H1 (cell line): ENCODE measurements at regions not wholly inside any gene's neighbourhood (a gene's known extent, or its start where the extent isn't known, plus 50 kb on each side); places are given as distances from the start of the nearest gene placed in this dataset.

ENCODE experiments used
- CTCF ChIA-PET: fragments of 300-600 bp; sonication (Branson Sonifier 250); formaldehyde crosslinking; loops from one replicate; lab custom pipeline; 2021; ENCODE audit not compliant: partially characterized antibody; lab: Charles Lee
- POLR2A ChIA-PET: fragments of 300-600 bp; sonication (Branson Sonifier 250); formaldehyde crosslinking; loops from one replicate; lab custom pipeline; 2021; ENCODE audit warnings: inconsistent platforms; ENCODE audit not compliant: partially characterized antibody; lab: Charles Lee
- DNase-seq, 2 experiments: peaks; one replicate each; pipeline versions ENCODE4 v3.0.0 to v3.0.0-alpha.2; 2010 to 2022; ENCODE audit warnings: low spot score in 2 of 2, low read depth in 1 of 2, mixed read lengths in 1 of 2
- FAIRE-seq: peaks from 2 replicates; lab custom pipeline; 2011; peaks lifted over from hg19 to GRCh38; lab: Jason Lieb, UNC
- H2AFZ ChIP-seq: 2 replicates; pipeline ENCODE4 v1.8.1; 2012; ENCODE audit warnings: low read length, inconsistent platforms
- H2AK5ac ChIP-seq: 2 replicates; pipeline ENCODE4 v1.6.1; 2013; ENCODE audit warnings: low read depth, low read length
- H2BK120ac ChIP-seq: replicated peaks from 2 replicates; pipeline ENCODE3; 2013; ENCODE audit warnings: low read depth, low read length, inconsistent platforms
- H2BK12ac ChIP-seq: 2 replicates; pipeline ENCODE4 v1.6.1; 2013; ENCODE audit warnings: low read depth, low read length
- H2BK15ac ChIP-seq: 2 replicates; pipeline ENCODE4 v1.6.1; 2013; ENCODE audit warnings: low read length
- H2BK20ac ChIP-seq: 2 replicates; pipeline ENCODE4 v1.6.1; 2013; ENCODE audit warnings: low read length
- H2BK5ac ChIP-seq: 2 replicates; pipeline ENCODE4 v1.6.1; 2013; ENCODE audit warnings: low read depth, low read length
- H3K14ac ChIP-seq: 2 replicates; pipeline ENCODE4 v1.6.1; 2013; ENCODE audit warnings: inconsistent platforms; ENCODE audit not compliant: insufficient read length
- H3K18ac ChIP-seq: 2 replicates; pipeline ENCODE4 v1.6.1; 2013; ENCODE audit warnings: low read length; ENCODE audit errors: extremely low read depth
- H3K23ac ChIP-seq: 2 replicates; pipeline ENCODE4 v1.6.1; 2013; ENCODE audit warnings: inconsistent platforms; ENCODE audit not compliant: insufficient read length
- H3K23me2 ChIP-seq: 2 replicates; pipeline ENCODE4 v1.6.1; 2013; ENCODE audit warnings: low read depth, low read length
- H3K27ac ChIP-seq: 2 replicates; pipeline ENCODE4 v1.6.1; 2011; ENCODE audit warnings: low read depth, low read length, inconsistent platforms
- H3K27me3 ChIP-seq, 4 experiments: replicated peaks in 1 of 4; 1 replicate in 1 of 4; 2 replicates in 3 of 4; pipeline versions ENCODE4 v1.6.1 to v1.8.1; 2011 to 2013; ENCODE audit warnings: low read length in 3 of 4, mild to moderate bottlenecking in 3 of 4, inconsistent platforms in 2 of 4, mixed read lengths in 2 of 4, moderate library complexity in 1 of 4; ENCODE audit not compliant: control insufficient read depth in 3 of 4, insufficient read depth in 3 of 4; ENCODE audit errors: extremely low read depth in 1 of 4
- H3K36me3 ChIP-seq, 4 experiments: 2 replicates each; pipeline versions ENCODE4 v1.6.1 to v1.8.1; 2011 to 2013; ENCODE audit warnings: mild to moderate bottlenecking in 4 of 4, low read length in 3 of 4, moderate library complexity in 2 of 4, control low read depth in 1 of 4, inconsistent platforms in 1 of 4; ENCODE audit not compliant: insufficient read depth in 4 of 4, control insufficient read depth in 2 of 4
- H3K4ac ChIP-seq: replicated peaks from 2 replicates; pipeline ENCODE3; 2013; ENCODE audit warnings: low read length, low read depth, mixed read lengths, inconsistent platforms; ENCODE audit not compliant: insufficient read length
- H3K4me1 ChIP-seq, 4 experiments: replicated peaks in 1 of 4; 1 replicate in 1 of 4; 2 replicates in 3 of 4; pipeline versions ENCODE4 v1.6.1 to v1.8.1; 2011 to 2013; ENCODE audit warnings: low read length in 3 of 4, inconsistent platforms in 2 of 4, mixed read lengths in 1 of 4; ENCODE audit not compliant: insufficient read depth in 4 of 4, control insufficient read depth in 3 of 4
- H3K4me2 ChIP-seq, 2 experiments: 2 replicates each; pipeline versions ENCODE4 v1.6.1 to v1.8.1; 2011 to 2013; ENCODE audit warnings: low read depth in 2 of 2, low read length in 2 of 2, control low read depth in 1 of 2, inconsistent platforms in 1 of 2, mild to moderate bottlenecking in 1 of 2; ENCODE audit not compliant: insufficient read depth in 1 of 2
- H3K4me3 ChIP-seq, 4 experiments: fragments of 200-600, 300-600 bp in 1 of 4; sonication (generic), shearing (Covaris generic), sonication (Bioruptor Twin) in 1 of 4; 2 replicates each; pipeline versions ENCODE4 v1.5.1 to v1.8.1; 2011 to 2016; ENCODE audit warnings: low read length in 4 of 4, low read depth in 3 of 4, control low read depth in 2 of 4, inconsistent platforms in 2 of 4, mild to moderate bottlenecking in 2 of 4, mixed read lengths in 1 of 4, moderate library complexity in 1 of 4; ENCODE audit not compliant: insufficient read depth in 2 of 4; ENCODE audit errors: extremely low read depth in 1 of 4
- H3K56ac ChIP-seq: replicated peaks from 2 replicates; pipeline ENCODE3; 2013; ENCODE audit warnings: low read depth, mild to moderate bottlenecking, mixed read lengths, low read length, inconsistent platforms; ENCODE audit not compliant: insufficient read length
- H3K79me1 ChIP-seq: 2 replicates; pipeline ENCODE4 v1.6.1; 2013; ENCODE audit warnings: low read depth, low read length, control low read depth
- H3K79me2 ChIP-seq, 2 experiments: 2 replicates each; pipeline versions ENCODE4 v1.6.1 to v1.8.1; 2012 to 2013; ENCODE audit warnings: low read length in 2 of 2, mild to moderate bottlenecking in 2 of 2, inconsistent platforms in 1 of 2; ENCODE audit not compliant: insufficient read depth in 2 of 2, control insufficient read depth in 1 of 2
- H3K9ac ChIP-seq, 4 experiments: replicated peaks in 1 of 4; 1 replicate in 1 of 4; 2 replicates in 3 of 4; pipeline versions ENCODE4 v1.6.1 to v1.8.1; 2011 to 2013; ENCODE audit warnings: low read depth in 3 of 4, low read length in 3 of 4, control low read depth in 2 of 4, mild to moderate bottlenecking in 2 of 4, moderate library complexity in 2 of 4, inconsistent platforms in 1 of 4; ENCODE audit errors: extremely low read depth in 1 of 4
- H3K9me3 ChIP-seq, 2 experiments: 2 replicates each; pipeline versions ENCODE4 v1.6.1 to v1.8.1; 2012 to 2013; ENCODE audit warnings: mild to moderate bottlenecking in 2 of 2, moderate library complexity in 2 of 2, control low read depth in 1 of 2, inconsistent platforms in 1 of 2, low read depth in 1 of 2, low read length in 1 of 2, mixed read lengths in 1 of 2; ENCODE audit not compliant: insufficient read depth in 2 of 2
- H4K20me1 ChIP-seq, 2 experiments: replicated peaks in 1 of 2; 2 replicates each; pipeline versions ENCODE3 to v1.8.1; 2011 to 2013; ENCODE audit warnings: inconsistent platforms in 2 of 2, low read length in 2 of 2, mild to moderate bottlenecking in 1 of 2; ENCODE audit not compliant: insufficient read depth in 2 of 2, control insufficient read depth in 1 of 2
- H4K5ac ChIP-seq: 2 replicates; pipeline ENCODE4 v1.6.1; 2013; ENCODE audit warnings: low read length, low read depth, mixed read lengths, inconsistent platforms; ENCODE audit not compliant: insufficient read length
- H4K8ac ChIP-seq: 2 replicates; pipeline ENCODE4 v1.8.0; 2013; ENCODE audit warnings: mild to moderate bottlenecking, moderate library complexity, low read length, inconsistent platforms; ENCODE audit not compliant: insufficient read depth; ENCODE audit errors: extremely low read depth
- H4K91ac ChIP-seq: replicated peaks from 2 replicates; pipeline ENCODE3; 2013; ENCODE audit warnings: low read length, mixed read lengths, inconsistent platforms; ENCODE audit not compliant: insufficient read length
- EP300 ChIP-seq, 2 experiments: IDR thresholded peaks; 1 replicate in 1 of 2; 2 replicates in 1 of 2; pipeline ENCODE4 v1.6.1; 2011 to 2012; ENCODE audit warnings: low read depth in 2 of 2, low read length in 2 of 2, mild to moderate bottlenecking in 2 of 2, borderline replicate concordance in 1 of 2, inconsistent platforms in 1 of 2, moderate library complexity in 1 of 2
- KDM5A ChIP-seq: fragments of 200-600 bp; IDR thresholded peaks from 2 replicates; pipeline ENCODE4 v1.7.1; 2012; ENCODE audit warnings: mild to moderate bottlenecking, low read length, inconsistent platforms, mixed read lengths
- RBBP5 ChIP-seq: IDR thresholded peaks from 2 replicates; pipeline ENCODE4 v1.7.1; 2012; ENCODE audit warnings: low read depth, mild to moderate bottlenecking, inconsistent platforms, low read length, moderate library complexity, borderline replicate concordance
- SIRT6 ChIP-seq: IDR thresholded peaks from one replicate; pipeline ENCODE4 v1.7.1; 2012; ENCODE audit warnings: low read length, inconsistent platforms
- ZNF274 ChIP-seq: IDR thresholded peaks from 2 replicates; pipeline ENCODE4 v1.7.0; 2012; ENCODE audit warnings: low read length, borderline replicate concordance; ENCODE audit errors: extremely low read depth
- WGBS, 2 experiments: shearing (Covaris generic) in 1 of 2; methylation state at CpG; one replicate each; pipeline versions ENCODE4 v1.1.6 to v1.1.7; 2013 to 2015; ENCODE audit warnings: low lambda C conversion rate in 2 of 2, mixed read lengths in 2 of 2, inconsistent platforms in 1 of 2, low coverage in 1 of 2, missing lambda C conversion rate in 1 of 2; ENCODE audit not compliant: insufficient replicate concordance in 2 of 2, insufficient coverage in 1 of 2, insufficient read length in 1 of 2; ENCODE audit errors: extremely low coverage in 1 of 2, missing lambda C conversion rate in 1 of 2; 5-methylcytosine and 5-hydroxymethylcytosine counted together

- CTCF ChIA-PET = no interaction called here
- Histone ChIP-seq H3K27ac (no peak overlapping the region), H3K56ac (no peak overlapping the region), H3K9me3 (no peaks in the 10 kb centered on the region; a peak in 2 of 4 replicates), H3K79me1 (no peaks in the 10 kb centered on the region), H2BK15ac (no peak overlapping the region), H2AK5ac (no peak overlapping the region), H2BK120ac (no peak overlapping the region), H3K27me3 (peaks cover 0 to 1% (median 0%) of the 10 kb centered on the region in 4 experiments; a peak in 1 of 7 replicates), H3K18ac (no peak overlapping the region), H3K23me2 (no peaks in the 10 kb centered on the region), H3K4me2 (no peak overlapping the region), H3K14ac (no peak overlapping the region), H2AFZ (no peak overlapping the region), H2BK12ac (no peak overlapping the region), H4K5ac (no peak overlapping the region), H3K4ac (no peak overlapping the region), H4K8ac (peak overlapping the region; percentile 85; the same call in 1 of the 2 replicates), H4K91ac (no peak overlapping the region), H3K4me1 (peaks cover 0 to 3% (median under 1%) of the 10 kb centered on the region in 4 experiments; a peak in 1 of 7 replicates), H4K20me1 (no peaks in the 10 kb centered on the region), H2BK20ac (no peak overlapping the region), H3K36me3 (no peaks in the 10 kb centered on the region), H3K4me3 (no peak overlapping the region), H3K79me2 (no peaks in the 10 kb centered on the region), H3K23ac (no peak overlapping the region), H2BK5ac (no peak overlapping the region), H3K9ac (no peak overlapping the region)
- DNase-seq = no peak
- POLR2A ChIA-PET = no interaction called here
- 95% methylated on average over 21 of the region's 26 CpGs; no CpG with 5 or more reads in 1 of the 2 experiments for WGBS, 2 experiments
- no peak for FAIRE-seq
- TF ChIP-seq RBBP5 (no peak), SIRT6 (no peak), KDM5A (no peak), EP300 (IDR thresholded peaks at IDR 0.05; ENCODE audit: borderline replicate concordance in 1 of 2, low read depth in 2 of 2, low read length in 2 of 2) (no peak), ZNF274 (no peak)
Observed at GRCh38 chr13:83452292-83452950, 429.9 kb downstream of the SLITRK1 start.
